Transverse colon (tissue), 4 donors: ENCODE measurements at regions not wholly inside any gene's neighbourhood (a gene's known extent, or its start where the extent isn't known, plus 50 kb on each side); places are given as distances from the start of the nearest gene placed in this dataset.

Source experiments
- DNase-seq: peaks from one replicate; pipeline ENCODE4 v3.0.0-alpha.2; 2019
- H3K27ac ChIP-seq, 4 donors: fragments of 200-600 bp; sonication (generic); 2 replicates each; pipeline ENCODE4 v1.5.1; 2016 to 2018; ENCODE audit warnings: inconsistent platforms in 4 of 4
- H3K27me3 ChIP-seq: fragments of 200-600 bp; sonication (generic); 2 replicates; pipeline ENCODE4 v1.5.1; 2017; ENCODE audit warnings: inconsistent platforms
- H3K36me3 ChIP-seq, 4 donors: fragments of 200-600 bp; sonication (generic); 2 replicates each; pipeline ENCODE4 v1.5.1; 2017 to 2019; ENCODE audit warnings: inconsistent platforms in 4 of 4
- H3K4me1 ChIP-seq, 4 donors: fragments of 200-600 bp; sonication (generic); 2 replicates each; pipeline ENCODE4 v1.5.1; 2017 to 2020; ENCODE audit warnings: inconsistent platforms in 4 of 4
- H3K4me3 ChIP-seq, 4 donors: fragments of 200-600 bp; sonication (generic); 1 replicate in 1 of 4; 2 replicates in 3 of 4; pipeline versions ENCODE4 v1.5.1 to v1.6.1; 2017 to 2019; ENCODE audit warnings: inconsistent platforms in 4 of 4
- H3K9me3 ChIP-seq, 2 donors: fragments of 200-600 bp; sonication (generic); 2 replicates each; pipeline ENCODE4 v1.5.1; 2017 to 2019; ENCODE audit warnings: inconsistent platforms in 2 of 2
- CTCF ChIP-seq, 5 experiments: fragments of 200-600 bp in 3 of 5; fragments of 450-650 bp in 2 of 5; sonication (generic) in 3 of 5; IDR thresholded peaks; 1 replicate in 2 of 5; 2 replicates in 3 of 5; pipeline ENCODE4 v1.5.1; 2016 to 2017; ENCODE audit warnings: antibody characterized with exemption in 5 of 5, inconsistent platforms in 3 of 5, mild to moderate bottlenecking in 2 of 5, moderate library complexity in 1 of 5
- EP300 ChIP-seq: sonication (generic); formaldehyde crosslinking; IDR thresholded peaks from one replicate; pipeline ENCODE4 v1.6.1; 2017; ENCODE audit warnings: antibody characterized with exemption, low read depth
- POLR2A ChIP-seq: fragments of 450-650 bp; IDR thresholded peaks from one replicate; pipeline ENCODE4 v1.6.1; 2016; ENCODE audit warnings: antibody characterized with exemption, mild to moderate bottlenecking, moderate library complexity
- POLR2AphosphoS5 ChIP-seq, 3 donors: sonication (generic); formaldehyde crosslinking; IDR thresholded peaks; one replicate each; pipeline ENCODE4 v1.6.1; 2016; ENCODE audit warnings: antibody characterized with exemption in 3 of 3
- WGBS, 2 donors: methylation state at CpG; one replicate each; pipeline ENCODE4 v1.1.5; 2018; ENCODE audit warnings: low coverage in 1 of 2; 5-methylcytosine and 5-hydroxymethylcytosine counted together
- in situ Hi-C, 4 donors: fragments of 200-750 bp; cut with MboI; loops; one replicate each; pipeline versions ENCODE4 v1.15.0 to v1.15.1; 2017; ENCODE audit warnings: low sequenced_read_pairs in 3 of 4, low pct_ligation_motif_present in 1 of 4, low pct_unique_long_range_greater_than_20kb in 1 of 4
- intact Hi-C: fragments of 100-400 bp; cut with DNase I; formaldehyde crosslinking; loops from one replicate; pipeline ENCODE4 v1.15.1; 2023; ENCODE audit warnings: low total_unique reads

DNA sequence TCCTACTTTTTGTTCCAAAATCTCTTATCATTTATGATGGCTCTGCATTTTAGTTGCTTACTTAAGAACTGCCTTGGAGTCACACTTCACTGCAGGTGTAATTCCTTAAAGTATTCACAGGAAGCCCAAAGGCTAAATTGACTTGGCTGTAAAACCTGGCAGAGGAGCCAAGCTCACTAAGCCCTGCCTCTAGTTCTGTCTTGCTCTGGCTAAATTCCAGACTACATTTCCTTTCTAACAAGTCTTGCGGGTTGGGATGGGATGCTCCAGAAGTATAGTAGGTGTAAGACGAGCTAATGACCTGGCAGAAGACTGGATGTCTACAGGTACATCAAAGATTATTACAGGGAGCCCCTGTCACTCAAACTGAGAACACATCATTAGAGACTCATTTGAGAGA, 924.0 kb upstream of the INTU start:
- Histone ChIP-seq H3K9me3 (no peaks in the 10 kb centered on the region), H3K36me3 (no peaks in the 10 kb centered on the region), H3K4me3 (no peak overlapping the region), H3K27me3 (no peaks in the 10 kb centered on the region), H3K4me1 (no peaks in the 10 kb centered on the region), H3K27ac (no peak overlapping the region)
- in situ Hi-C loops (no loop called here), intact Hi-C loops (no loop called here)
- TF ChIP-seq POLR2AphosphoS5 (IDR thresholded peaks at IDR 0.05) (no peak), CTCF (IDR thresholded peaks at IDR 0.05) (no peak), EP300 (no peak), POLR2A (no peak)
- no peak for DNase-seq
- WGBS, 2 donors = 57% methylated on average over 2 of the region's 2 CpGs; no CpG with 5 or more reads in 1 of the 2 donors

GRCh38 chr4:126710935-126711334, 921.8 kb upstream of the INTU start:
- no peak for DNase-seq
- intact Hi-C loops (no loop called here), in situ Hi-C loops (no loop called here)
- H3K27ac ChIP-seq = no peak overlapping the region
- TF ChIP-seq POLR2AphosphoS5 (IDR thresholded peaks at IDR 0.05) = no peak
- TF ChIP-seq POLR2A = no peak
- no peak for TF ChIP-seq CTCF (IDR thresholded peaks at IDR 0.05)
- TF ChIP-seq EP300 = no peak
- no peaks in the 10 kb centered on the region for H3K36me3 ChIP-seq
- H3K4me1 ChIP-seq = no peaks in the 10 kb centered on the region
- no peaks in the 10 kb centered on the region for H3K27me3 ChIP-seq
- no peak overlapping the region for H3K4me3 ChIP-seq
- H3K9me3 ChIP-seq = no peaks in the 10 kb centered on the region

- TF ChIP-seq POLR2A (no peak), EP300 (no peak), CTCF (IDR thresholded peaks at IDR 0.05) (no peak), POLR2AphosphoS5 (IDR thresholded peaks at IDR 0.05) (no peak)
Observed at GRCh38 chr4:126715067-126715466, 917.7 kb upstream of the INTU start.

DNA sequence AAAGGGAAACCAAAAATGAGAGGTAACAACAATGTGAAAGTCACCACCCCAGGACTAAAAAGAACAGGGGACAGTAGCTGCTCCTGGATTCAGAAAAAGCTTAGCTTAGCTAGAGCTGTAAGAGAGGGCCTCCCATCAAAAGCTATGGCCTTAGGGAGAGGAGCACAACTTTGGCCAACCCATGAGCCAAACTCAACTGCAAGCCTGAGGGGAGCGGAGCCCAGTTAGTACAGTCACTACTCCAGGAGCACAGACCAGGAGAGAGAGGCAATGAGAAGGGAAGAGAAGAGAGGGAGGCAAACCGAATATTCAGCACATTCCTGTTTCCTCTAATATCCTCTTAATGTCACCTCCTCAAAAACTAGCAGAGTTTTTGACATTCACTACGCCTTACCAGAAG, 917.1 kb upstream of the INTU start:
- no peak overlapping the region for H3K27ac ChIP-seq
- TF ChIP-seq POLR2AphosphoS5 (IDR thresholded peaks at IDR 0.05) (no peak), CTCF (IDR thresholded peaks at IDR 0.05) (no peak), EP300 (no peak), POLR2A (no peak)
- H3K36me3 ChIP-seq = no peaks in the 10 kb centered on the region
- H3K4me1 ChIP-seq = no peaks in the 10 kb centered on the region
- intact Hi-C loops = no loop called here
- no peaks in the 10 kb centered on the region for H3K27me3 ChIP-seq
- H3K4me3 ChIP-seq = no peak overlapping the region
- no peaks in the 10 kb centered on the region for H3K9me3 ChIP-seq
- in situ Hi-C loops = no loop called here
- 90% methylated on average over 3 of the region's 3 CpGs; no CpG with 5 or more reads in 1 of the 2 donors for WGBS, 2 donors
- no peak for DNase-seq

More at GRCh38 chr4:126715067-126715466, 917.7 kb upstream of the INTU start:
- no peak for DNase-seq
- intact Hi-C loops = no loop called here
- Histone ChIP-seq H3K4me1 (no peaks in the 10 kb centered on the region), H3K27ac (no peak overlapping the region), H3K36me3 (no peaks in the 10 kb centered on the region), H3K27me3 (no peaks in the 10 kb centered on the region), H3K4me3 (no peak overlapping the region), H3K9me3 (no peaks in the 10 kb centered on the region)
- in situ Hi-C loops = no loop called here
- 83 to 86% methylated on average over 7 to 8 of the region's 8 CpGs for WGBS, 2 donors
